Neural cell (in vitro differentiated cells): ENCODE measurements at regions not wholly inside any gene's neighbourhood (a gene's known extent, or its start where the extent isn't known, plus 50 kb on each side); places are given as distances from the start of the nearest gene placed in this dataset.

Experiments used
- H2AFZ ChIP-seq: fragments of 200-600, 300-800 bp; sonication (generic), shearing (Covaris generic); 2 replicates; pipeline ENCODE4 v1.6.0; 2014; ENCODE audit warnings: low read depth, mild to moderate bottlenecking, antibody characterized with exemption, low read length, moderate library complexity
- H3F3A ChIP-seq: fragments of 200-600 bp; shearing (Covaris generic); 2 replicates; pipeline ENCODE4 v1.6.1; 2016; ENCODE audit warnings: mild to moderate bottlenecking, moderate library complexity, mixed read lengths, antibody characterized with exemption, low read length; ENCODE audit not compliant: insufficient read depth, poor library complexity, severe bottlenecking
- H3K27ac ChIP-seq: fragments of 200-600, 300-800 bp; sonication (generic), shearing (Covaris generic); 2 replicates; pipeline ENCODE4 v1.5.1; 2014; ENCODE audit warnings: mild to moderate bottlenecking, low read length, moderate library complexity
- H3K27me3 ChIP-seq: fragments of 300-800, 200-600 bp; sonication (generic), shearing (Covaris generic); 2 replicates; pipeline ENCODE4 v1.6.0; 2014; ENCODE audit warnings: mild to moderate bottlenecking, low read depth, low read length, moderate library complexity; ENCODE audit not compliant: insufficient read depth
- H3K36me3 ChIP-seq: fragments of 300-800, 200-600 bp; sonication (generic), shearing (Covaris generic); 2 replicates; pipeline ENCODE4 v1.5.1; 2014; ENCODE audit warnings: mild to moderate bottlenecking, antibody characterized with exemption, low read length, moderate library complexity; ENCODE audit not compliant: insufficient read depth
- H3K4me2 ChIP-seq: fragments of 300-800, 200-600 bp; sonication (generic), shearing (Covaris generic); 2 replicates; pipeline ENCODE4 v1.6.0; 2014; ENCODE audit warnings: mild to moderate bottlenecking, low read length
- H3K4me3 ChIP-seq: fragments of 300-800, 200-600 bp; sonication (generic), shearing (Covaris generic); 2 replicates; pipeline ENCODE4 v1.5.1; 2014; ENCODE audit warnings: mild to moderate bottlenecking, low read length, moderate library complexity
- H3K79me2 ChIP-seq: fragments of 200-600 bp; shearing (Covaris generic); replicated peaks from 2 replicates; pipeline ENCODE4 v1.6.0; 2014; ENCODE audit warnings: mild to moderate bottlenecking, low read length, moderate library complexity; ENCODE audit not compliant: insufficient read depth
- H3K9ac ChIP-seq: fragments of 300-800, 200-600 bp; sonication (generic), shearing (Covaris generic); 2 replicates; pipeline ENCODE4 v1.6.1; 2016; ENCODE audit warnings: mild to moderate bottlenecking, low read length, mixed read lengths
- H3K9me2 ChIP-seq: fragments of 200-600 bp; shearing (Covaris generic); 2 replicates; pipeline ENCODE4 v1.6.1; 2016; ENCODE audit warnings: mild to moderate bottlenecking, low read length, mixed read lengths; ENCODE audit not compliant: insufficient read depth
- H3K9me3 ChIP-seq: fragments of 200-600, 300-800 bp; sonication (generic), shearing (Covaris generic); 2 replicates; pipeline ENCODE4 v1.6.1; 2016; ENCODE audit warnings: mild to moderate bottlenecking, mixed run types, low read length, moderate library complexity, mixed read lengths
- H4K20me1 ChIP-seq: fragments of 200-600 bp; shearing (Covaris generic); 2 replicates; pipeline ENCODE4 v1.6.1; 2016; ENCODE audit warnings: mild to moderate bottlenecking, mixed run types; ENCODE audit not compliant: insufficient read depth
- EP300 ChIP-seq: fragments of 450-650 bp; conservative IDR thresholded peaks from 2 replicates; pipeline ENCODE4 v1.6.1; 2014; ENCODE audit warnings: antibody characterized with exemption, mild to moderate bottlenecking, moderate library complexity; ENCODE audit not compliant: poor library complexity, severe bottlenecking
- EZH2 ChIP-seq: fragments of 200-600, 300-800 bp; shearing (Covaris generic), sonication (generic); IDR thresholded peaks from 2 replicates; pipeline ENCODE4 v1.6.1; 2014; ENCODE audit warnings: antibody characterized with exemption, low read length, borderline replicate concordance, mild to moderate bottlenecking; ENCODE audit not compliant: insufficient read depth, poor library complexity, severe bottlenecking
- MXI1 ChIP-seq: fragments of 450-650 bp; conservative IDR thresholded peaks from 2 replicates; pipeline ENCODE4 v1.6.1; 2014; ENCODE audit warnings: antibody characterized with exemption, mild to moderate bottlenecking; ENCODE audit not compliant: poor library complexity, severe bottlenecking
- POLR2AphosphoS5 ChIP-seq: IDR thresholded peaks from 2 replicates; pipeline ENCODE4 v1.6.1; 2012
- RAD21 ChIP-seq: fragments of 450-650 bp; conservative IDR thresholded peaks from 2 replicates; pipeline ENCODE4 v1.6.1; 2014; ENCODE audit warnings: antibody characterized with exemption, mild to moderate bottlenecking, moderate library complexity
- SMC3 ChIP-seq: fragments of 450-650 bp; conservative IDR thresholded peaks from 2 replicates; pipeline ENCODE4 v1.6.1; 2014; ENCODE audit warnings: antibody characterized with exemption, mild to moderate bottlenecking, moderate library complexity; ENCODE audit not compliant: poor library complexity
- TAF1 ChIP-seq: IDR thresholded peaks from 2 replicates; pipeline ENCODE4 v1.6.1; 2012; ENCODE audit warnings: low read depth
- TF ChIP-seq, protein P1 (sequence below): fragments of 450-650 bp; IDR thresholded peaks from 2 replicates; pipeline ENCODE4 v1.5.1; 2014; ENCODE audit warnings: antibody characterized with exemption, mild to moderate bottlenecking, moderate library complexity; ENCODE audit not compliant: poor library complexity, severe bottlenecking
- TF ChIP-seq, protein P2 (sequence below): IDR thresholded peaks from 2 replicates; pipeline ENCODE4 v1.6.1; 2012; ENCODE audit warnings: borderline replicate concordance

- TF ChIP-seq TAF1, result no peak
- TF ChIP-seq MXI1, result no peak
- TF ChIP-seq, protein P1, sequence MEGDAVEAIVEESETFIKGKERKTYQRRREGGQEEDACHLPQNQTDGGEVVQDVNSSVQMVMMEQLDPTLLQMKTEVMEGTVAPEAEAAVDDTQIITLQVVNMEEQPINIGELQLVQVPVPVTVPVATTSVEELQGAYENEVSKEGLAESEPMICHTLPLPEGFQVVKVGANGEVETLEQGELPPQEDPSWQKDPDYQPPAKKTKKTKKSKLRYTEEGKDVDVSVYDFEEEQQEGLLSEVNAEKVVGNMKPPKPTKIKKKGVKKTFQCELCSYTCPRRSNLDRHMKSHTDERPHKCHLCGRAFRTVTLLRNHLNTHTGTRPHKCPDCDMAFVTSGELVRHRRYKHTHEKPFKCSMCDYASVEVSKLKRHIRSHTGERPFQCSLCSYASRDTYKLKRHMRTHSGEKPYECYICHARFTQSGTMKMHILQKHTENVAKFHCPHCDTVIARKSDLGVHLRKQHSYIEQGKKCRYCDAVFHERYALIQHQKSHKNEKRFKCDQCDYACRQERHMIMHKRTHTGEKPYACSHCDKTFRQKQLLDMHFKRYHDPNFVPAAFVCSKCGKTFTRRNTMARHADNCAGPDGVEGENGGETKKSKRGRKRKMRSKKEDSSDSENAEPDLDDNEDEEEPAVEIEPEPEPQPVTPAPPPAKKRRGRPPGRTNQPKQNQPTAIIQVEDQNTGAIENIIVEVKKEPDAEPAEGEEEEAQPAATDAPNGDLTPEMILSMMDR, result no peak
- no peak for TF ChIP-seq SMC3
- TF ChIP-seq RAD21, result no peak
- no peak for TF ChIP-seq EZH2
- TF ChIP-seq EP300, result no peak
- TF ChIP-seq, protein P2, sequence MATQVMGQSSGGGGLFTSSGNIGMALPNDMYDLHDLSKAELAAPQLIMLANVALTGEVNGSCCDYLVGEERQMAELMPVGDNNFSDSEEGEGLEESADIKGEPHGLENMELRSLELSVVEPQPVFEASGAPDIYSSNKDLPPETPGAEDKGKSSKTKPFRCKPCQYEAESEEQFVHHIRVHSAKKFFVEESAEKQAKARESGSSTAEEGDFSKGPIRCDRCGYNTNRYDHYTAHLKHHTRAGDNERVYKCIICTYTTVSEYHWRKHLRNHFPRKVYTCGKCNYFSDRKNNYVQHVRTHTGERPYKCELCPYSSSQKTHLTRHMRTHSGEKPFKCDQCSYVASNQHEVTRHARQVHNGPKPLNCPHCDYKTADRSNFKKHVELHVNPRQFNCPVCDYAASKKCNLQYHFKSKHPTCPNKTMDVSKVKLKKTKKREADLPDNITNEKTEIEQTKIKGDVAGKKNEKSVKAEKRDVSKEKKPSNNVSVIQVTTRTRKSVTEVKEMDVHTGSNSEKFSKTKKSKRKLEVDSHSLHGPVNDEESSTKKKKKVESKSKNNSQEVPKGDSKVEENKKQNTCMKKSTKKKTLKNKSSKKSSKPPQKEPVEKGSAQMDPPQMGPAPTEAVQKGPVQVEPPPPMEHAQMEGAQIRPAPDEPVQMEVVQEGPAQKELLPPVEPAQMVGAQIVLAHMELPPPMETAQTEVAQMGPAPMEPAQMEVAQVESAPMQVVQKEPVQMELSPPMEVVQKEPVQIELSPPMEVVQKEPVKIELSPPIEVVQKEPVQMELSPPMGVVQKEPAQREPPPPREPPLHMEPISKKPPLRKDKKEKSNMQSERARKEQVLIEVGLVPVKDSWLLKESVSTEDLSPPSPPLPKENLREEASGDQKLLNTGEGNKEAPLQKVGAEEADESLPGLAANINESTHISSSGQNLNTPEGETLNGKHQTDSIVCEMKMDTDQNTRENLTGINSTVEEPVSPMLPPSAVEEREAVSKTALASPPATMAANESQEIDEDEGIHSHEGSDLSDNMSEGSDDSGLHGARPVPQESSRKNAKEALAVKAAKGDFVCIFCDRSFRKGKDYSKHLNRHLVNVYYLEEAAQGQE, result no peak
- no peak for TF ChIP-seq POLR2AphosphoS5
- Histone ChIP-seq H2AFZ (no peak overlapping the region), H3K4me3 (no peak overlapping the region), H3K27ac (no peak overlapping the region), H3K9me3 (no peaks in the 10 kb centered on the region), H3K9ac (no peak overlapping the region), H3K27me3 (no peaks in the 10 kb centered on the region), H3F3A (no peaks in the 10 kb centered on the region), H3K4me2 (no peak overlapping the region), H3K9me2 (no peaks in the 10 kb centered on the region), H3K79me2 (no peaks in the 10 kb centered on the region), H4K20me1 (no peaks in the 10 kb centered on the region), H3K36me3 (peaks cover 9% of the 10 kb centered on the region)
Observed at GRCh38 chr16:27679899-27680298, 130.0 kb downstream of the KATNIP start.

DNA sequence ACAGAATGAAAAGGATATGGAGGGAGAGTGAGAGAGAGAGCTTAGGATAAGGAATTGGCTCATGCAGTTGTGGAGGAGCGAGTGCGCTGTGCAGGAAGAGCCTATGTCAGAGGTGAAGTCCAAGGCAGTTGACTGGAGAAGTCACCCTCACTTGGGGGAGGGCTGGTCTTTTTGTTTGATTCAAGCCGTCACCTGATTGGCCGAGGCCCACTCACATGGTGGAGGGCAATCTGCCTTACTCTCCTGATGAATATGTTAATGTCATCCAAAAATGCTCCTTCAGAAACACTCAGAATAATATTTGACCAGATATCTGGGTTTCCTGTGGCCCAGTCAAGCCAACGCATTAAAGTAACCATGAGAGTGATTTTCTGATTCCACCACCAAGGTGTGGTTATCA, 131.7 kb downstream of the KATNIP start:
- H2AFZ ChIP-seq, result no peak overlapping the region
- H3K9me3 ChIP-seq, result no peaks in the 10 kb centered on the region
- peaks cover 9% of the 10 kb centered on the region for H3K36me3 ChIP-seq
- no peaks in the 10 kb centered on the region for H3F3A ChIP-seq
- H4K20me1 ChIP-seq, result no peaks in the 10 kb centered on the region
- H3K79me2 ChIP-seq, result no peaks in the 10 kb centered on the region
- no peak overlapping the region for H3K4me3 ChIP-seq
- no peak overlapping the region for H3K4me2 ChIP-seq
- H3K27ac ChIP-seq, result no peak overlapping the region
- H3K27me3 ChIP-seq, result no peaks in the 10 kb centered on the region
- H3K9ac ChIP-seq, result no peak overlapping the region
- no peaks in the 10 kb centered on the region for H3K9me2 ChIP-seq
- no peak for TF ChIP-seq TAF1
- TF ChIP-seq, protein P1, result no peak
- no peak for TF ChIP-seq EP300
- TF ChIP-seq POLR2AphosphoS5, result no peak
- no peak for TF ChIP-seq MXI1
- TF ChIP-seq, protein P2, result no peak
- TF ChIP-seq SMC3, result no peak
- TF ChIP-seq EZH2, result no peak
- no peak for TF ChIP-seq RAD21
